ENCODE measurements at regions not wholly inside any gene's neighbourhood (a gene's known extent, or its start where the extent isn't known, plus 50 kb on each side); places are given as distances from the start of the nearest gene placed in this dataset.

- Histone ChIP-seq H3K9ac (ENCODE audit: low read depth, low read length) (no peak overlapping the region), H3K27me3 (ENCODE audit: control insufficient read depth, insufficient read depth, low read length) (no peaks in the 10 kb centered on the region), H2AFZ (replicated peaks; ENCODE audit: low read length, poor library complexity) (no peak overlapping the region), H2AK9ac (replicated peaks; ENCODE audit: low read depth, low read length, poor library complexity) (no peak overlapping the region), H2BK20ac (ENCODE audit: low read depth, low read length) (no peak overlapping the region), H4K20me1 (ENCODE audit: insufficient read depth, low read length) (no peaks in the 10 kb centered on the region), H4K5ac (ENCODE audit: low read depth, low read length) (no peak overlapping the region), H2BK15ac (ENCODE audit: low read depth, low read length) (no peak overlapping the region), H3K4me1 (ENCODE audit: control insufficient read depth, insufficient read depth, low read length) (peaks cover 2% of the 10 kb centered on the region; the same call in 1 of the 2 replicates), H3K14ac (replicated peaks; ENCODE audit: low read depth, low read length) (no peak overlapping the region), H3K4ac (ENCODE audit: low read depth, low read length) (no peak overlapping the region), H3K79me1 (ENCODE audit: low read depth in 1 of 2, low read length in 2 of 2) (no peaks in the 10 kb centered on the region), H3K36me3 (ENCODE audit: control insufficient read depth, insufficient read depth, low read length) (no peaks in the 10 kb centered on the region), H3K9me3 (ENCODE audit: control insufficient read depth, insufficient read depth, low read length) (no peaks in the 10 kb centered on the region), H3K23ac (ENCODE audit: low read depth, low read length) (no peak overlapping the region), H3K9me1 (ENCODE audit: insufficient read depth, low read length) (no peaks in the 10 kb centered on the region), H3K56ac (ENCODE audit: extremely low read depth, insufficient read depth, low read length) (no peak overlapping the region), H3K4me2 (ENCODE audit: low read depth, low read length) (no peak overlapping the region), H3K18ac (ENCODE audit: low read depth, low read length) (no peak overlapping the region), H2BK5ac (ENCODE audit: low read depth, low read length, poor library complexity, severe bottlenecking) (no peak overlapping the region), H3K4me3 (ENCODE audit: insufficient read depth, low read depth, low read length) (no peak overlapping the region), H4K91ac (ENCODE audit: insufficient read depth, low read depth, low read length) (no peak overlapping the region), H2BK120ac (ENCODE audit: low read depth, low read length) (no peak overlapping the region), H2AK5ac (ENCODE audit: low read depth, low read length) (no peak overlapping the region), H4K8ac (ENCODE audit: low read depth in 2 of 2, low read length in 2 of 2) (no peak overlapping the region), H3K27ac (ENCODE audit: insufficient read depth, low read length) (no peak overlapping the region)
- peak; percentile 56 for DNase-seq
- in situ Hi-C loops (cut with MboI; ENCODE audit: low sequenced_read_pairs): no loop called here
- peak; percentile 86 for ATAC-seq (ENCODE audit: low read depth)
- no CpG with 5 or more reads among the region's 2 CpGs for WGBS, 2 experiments (ENCODE audit: extremely low coverage in 2 of 2, insufficient read length in 1 of 2)
- dilution Hi-C loops (cut with HindIII; ENCODE audit: low sequenced_read_pairs, unreplicated experiment): no loop called here
- no TSS peak for BruUV-seq (replicated peaks)
- intact Hi-C loops (cut with micrococcal nuclease): no loop called here
- TF ChIP-seq SMC3 (IDR thresholded peaks at IDR 0.05; ENCODE audit: low read depth, low read length) (no peak), POLR2A (IDR thresholded peaks at IDR 0.05; ENCODE audit: low read depth, low read length) (no peak), ELK1 (IDR thresholded peaks at IDR 0.05; ENCODE audit: borderline replicate concordance, low read depth, low read length) (no peak), FOS (IDR thresholded peaks at IDR 0.05; ENCODE audit: low read depth, low read length) (no peak), RCOR1 (IDR thresholded peaks at IDR 0.05; ENCODE audit: insufficient replicate concordance, low read length) (no peak)
- CTCF ChIA-PET: interaction anchor here (0.6 to 1.1 kb wide), 3 partner anchors 10 to 1179 kb away, joined by 3 read pairs; no protein-coding TSS in a partner anchor
- POLR2A ChIA-PET (ENCODE audit: unreplicated experiment): no interaction called here
Measured at GRCh38 chr2:180507028-180507427, 473.4 kb upstream of the UBE2E3 start.
